A549 (cell line): ENCODE measurements at regions not wholly inside any gene's neighbourhood (a gene's known extent, or its start where the extent isn't known, plus 50 kb on each side); places are given as distances from the start of the nearest gene placed in this dataset.

Experiments used
- BHLHE40 ChIP-seq: IDR thresholded peaks from 2 replicates; pipeline ENCODE4 v1.6.1; 2012; ENCODE audit warnings: low read depth, low read length, inconsistent platforms
- EP300 ChIP-seq, 2 experiments: fragments of >200 bp; sonication (Bioruptor Twin); formaldehyde crosslinking; IDR thresholded peaks; 2 replicates in 1 of 2; 3 replicates in 1 of 2; pipeline ENCODE4 v1.6.1; 2016 to 2017
- FOXS1 ChIP-seq: fragments of 250-450 bp; sonication (Bioruptor Pico); IDR thresholded peaks from 2 replicates; pipeline ENCODE4 v1.5.0; 2020; ENCODE audit warnings: mild to moderate bottlenecking, moderate library complexity
- GATA3 ChIP-seq: IDR thresholded peaks from 2 replicates; pipeline ENCODE4 v1.6.1; 2012; ENCODE audit warnings: borderline replicate concordance
- NPAS2 ChIP-seq: fragments of 250-450 bp; sonication (Bioruptor Pico); IDR thresholded peaks from 2 replicates; pipeline ENCODE4 v1.8.0; 2022; ENCODE audit warnings: mild to moderate bottlenecking, moderate library complexity, borderline replicate concordance
- POLR2A ChIP-seq: IDR thresholded peaks from 2 replicates; pipeline ENCODE4 v1.6.1; 2012; ENCODE audit warnings: mild to moderate bottlenecking, low read length
- RCOR1 ChIP-seq: fragments of 150-350 bp; IDR thresholded peaks from 2 replicates; pipeline ENCODE4 v1.6.1; 2014; ENCODE audit warnings: antibody characterized with exemption, low read length, low read depth
- REST ChIP-seq: fragments of 200-600 bp; sonication (generic); IDR thresholded peaks from 2 replicates; pipeline ENCODE4 v1.6.1; 2016; ENCODE audit warnings: antibody characterized with exemption, mild to moderate bottlenecking, moderate library complexity
- SMC3 ChIP-seq: fragments of >200 bp; sonication (Bioruptor Twin); formaldehyde crosslinking; IDR thresholded peaks from 3 replicates; pipeline ENCODE4 v1.6.1; 2018; ENCODE audit warnings: inconsistent platforms
- SREBF2 ChIP-seq: fragments of 450-650 bp; IDR thresholded peaks from 2 replicates; pipeline ENCODE4 v1.6.1; 2014; ENCODE audit warnings: mild to moderate bottlenecking, moderate library complexity
- TF ChIP-seq, protein P1 (sequence below): fragments of >200 bp; sonication (Bioruptor Twin); formaldehyde crosslinking; IDR thresholded peaks from 3 replicates; pipeline ENCODE4 v1.5.1; 2016
- TF ChIP-seq, protein P2 (sequence below): IDR thresholded peaks from 2 replicates; pipeline ENCODE4 v1.6.1; 2012
- TF ChIP-seq, protein P3 (sequence below): IDR thresholded peaks from 2 replicates; pipeline ENCODE4 v1.6.1; 2012
- TF ChIP-seq, protein P4 (sequence below): fragments of 250-450 bp; sonication (Bioruptor Pico); IDR thresholded peaks from 2 replicates; pipeline ENCODE4 v1.5.0; 2020; ENCODE audit warnings: low read depth, mild to moderate bottlenecking, moderate library complexity

DNA sequence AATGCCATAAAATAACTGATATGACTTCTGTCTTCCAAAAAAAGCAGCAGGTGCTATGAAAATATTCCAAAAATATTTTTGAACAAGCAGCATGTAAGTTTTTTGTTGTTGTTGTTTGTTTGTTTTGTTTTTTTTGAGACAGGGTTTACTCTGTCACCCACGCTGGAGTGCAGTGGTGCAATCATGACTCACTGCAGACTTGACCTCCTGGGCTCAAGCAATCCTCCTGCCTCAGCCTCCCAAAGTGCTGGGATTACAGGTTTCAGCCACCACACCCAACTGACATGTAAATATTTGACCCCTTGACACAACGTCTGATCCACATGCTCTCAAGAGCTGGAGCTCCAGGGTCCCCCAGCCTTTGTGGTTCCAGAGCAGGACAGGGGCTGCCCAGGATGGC lies 98.4 kb downstream of the LITAF start:
- TF ChIP-seq POLR2A (no peak), SMC3 (no peak), EP300 (IDR thresholded peaks at IDR 0.05) (no peak), NPAS2 (CRISPR knock-in tag) (no peak), GATA3 (no peak), FOXS1 (CRISPR knock-in tag) (no peak), BHLHE40 (no peak), SREBF2 (no peak), REST (no peak), RCOR1 (no peak)
- TF ChIP-seq, protein P1, sequence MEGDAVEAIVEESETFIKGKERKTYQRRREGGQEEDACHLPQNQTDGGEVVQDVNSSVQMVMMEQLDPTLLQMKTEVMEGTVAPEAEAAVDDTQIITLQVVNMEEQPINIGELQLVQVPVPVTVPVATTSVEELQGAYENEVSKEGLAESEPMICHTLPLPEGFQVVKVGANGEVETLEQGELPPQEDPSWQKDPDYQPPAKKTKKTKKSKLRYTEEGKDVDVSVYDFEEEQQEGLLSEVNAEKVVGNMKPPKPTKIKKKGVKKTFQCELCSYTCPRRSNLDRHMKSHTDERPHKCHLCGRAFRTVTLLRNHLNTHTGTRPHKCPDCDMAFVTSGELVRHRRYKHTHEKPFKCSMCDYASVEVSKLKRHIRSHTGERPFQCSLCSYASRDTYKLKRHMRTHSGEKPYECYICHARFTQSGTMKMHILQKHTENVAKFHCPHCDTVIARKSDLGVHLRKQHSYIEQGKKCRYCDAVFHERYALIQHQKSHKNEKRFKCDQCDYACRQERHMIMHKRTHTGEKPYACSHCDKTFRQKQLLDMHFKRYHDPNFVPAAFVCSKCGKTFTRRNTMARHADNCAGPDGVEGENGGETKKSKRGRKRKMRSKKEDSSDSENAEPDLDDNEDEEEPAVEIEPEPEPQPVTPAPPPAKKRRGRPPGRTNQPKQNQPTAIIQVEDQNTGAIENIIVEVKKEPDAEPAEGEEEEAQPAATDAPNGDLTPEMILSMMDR = no peak
- TF ChIP-seq, protein P2, sequence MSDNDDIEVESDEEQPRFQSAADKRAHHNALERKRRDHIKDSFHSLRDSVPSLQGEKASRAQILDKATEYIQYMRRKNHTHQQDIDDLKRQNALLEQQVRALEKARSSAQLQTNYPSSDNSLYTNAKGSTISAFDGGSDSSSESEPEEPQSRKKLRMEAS = no peak
- TF ChIP-seq, protein P3, sequence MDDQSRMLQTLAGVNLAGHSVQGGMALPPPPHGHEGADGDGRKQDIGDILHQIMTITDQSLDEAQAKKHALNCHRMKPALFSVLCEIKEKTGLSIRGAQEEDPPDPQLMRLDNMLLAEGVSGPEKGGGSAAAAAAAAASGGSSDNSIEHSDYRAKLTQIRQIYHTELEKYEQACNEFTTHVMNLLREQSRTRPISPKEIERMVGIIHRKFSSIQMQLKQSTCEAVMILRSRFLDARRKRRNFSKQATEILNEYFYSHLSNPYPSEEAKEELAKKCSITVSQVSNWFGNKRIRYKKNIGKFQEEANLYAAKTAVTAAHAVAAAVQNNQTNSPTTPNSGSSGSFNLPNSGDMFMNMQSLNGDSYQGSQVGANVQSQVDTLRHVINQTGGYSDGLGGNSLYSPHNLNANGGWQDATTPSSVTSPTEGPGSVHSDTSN = no peak
- TF ChIP-seq, protein P4, sequence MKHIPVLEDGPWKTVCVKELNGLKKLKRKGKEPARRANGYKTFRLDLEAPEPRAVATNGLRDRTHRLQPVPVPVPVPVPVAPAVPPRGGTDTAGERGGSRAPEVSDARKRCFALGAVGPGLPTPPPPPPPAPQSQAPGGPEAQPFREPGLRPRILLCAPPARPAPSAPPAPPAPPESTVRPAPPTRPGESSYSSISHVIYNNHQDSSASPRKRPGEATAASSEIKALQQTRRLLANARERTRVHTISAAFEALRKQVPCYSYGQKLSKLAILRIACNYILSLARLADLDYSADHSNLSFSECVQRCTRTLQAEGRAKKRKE (CRISPR knock-in tag) = no peak
